HFF-Myc (cell line): ENCODE measurements at regions not wholly inside any gene's neighbourhood (a gene's known extent, or its start where the extent isn't known, plus 50 kb on each side); places are given as distances from the start of the nearest gene placed in this dataset.

Experiments
- DNase-seq: peaks from one replicate; pipeline ENCODE4 v3.0.0-alpha.2; 2011; ENCODE audit warnings: low read depth; ENCODE audit errors: extremely low read depth
- H3K4me3 ChIP-seq: replicated peaks from 2 replicates; pipeline ENCODE4 v1.5.1; 2011; ENCODE audit warnings: low read depth, mild to moderate bottlenecking, control low read depth, low read length
- CTCF ChIP-seq: IDR thresholded peaks from 2 replicates; pipeline ENCODE4 v1.5.1; 2012; ENCODE audit warnings: mild to moderate bottlenecking, low read depth, low read length, control low read depth; ENCODE audit errors: missing control alignments

GRCh38 chr15:100829457-100829856, 50.2 kb upstream of the ALDH1A3 start:
- no peak for TF ChIP-seq CTCF
- no peak for DNase-seq
- H3K4me3 ChIP-seq = no peak overlapping the region
